ENCODE measurements at regions not wholly inside any gene's neighbourhood (a gene's known extent, or its start where the extent isn't known, plus 50 kb on each side); places are given as distances from the start of the nearest gene placed in this dataset.

- WGBS, 5 donors, result 88 to 96% (median 90%) methylated on average over 5 of the region's 5 CpGs
- Histone ChIP-seq H3K27me3 (replicated peaks in 1 of 7) (no peaks in the 10 kb centered on the region), H3K27ac (no peak overlapping the region), H3K4me1 (no peaks in the 10 kb centered on the region), H3K4me3 (no peak overlapping the region), H3K36me3 (no peaks in the 10 kb centered on the region), H3K9me3 (peaks cover 0 to 13% (median 6%) of the 10 kb centered on the region in 8 donors)
- intact Hi-C loops (cut with DNase I; ENCODE audit: low total_unique reads), result no loop called here
- TF ChIP-seq POLR2A (IDR thresholded peaks at IDR 0.05) (no peak), CTCF (IDR thresholded peaks at IDR 0.05 in 8 of 11, conservative IDR thresholded peaks at IDR 0.05 in 3 of 11) (no peak), POLR2AphosphoS5 (IDR thresholded peaks at IDR 0.05) (no peak)
- no peak for DNase-seq
Measured at GRCh38 chr3:64377942-64378341, 152.7 kb upstream of the PRICKLE2 start.

DNA sequence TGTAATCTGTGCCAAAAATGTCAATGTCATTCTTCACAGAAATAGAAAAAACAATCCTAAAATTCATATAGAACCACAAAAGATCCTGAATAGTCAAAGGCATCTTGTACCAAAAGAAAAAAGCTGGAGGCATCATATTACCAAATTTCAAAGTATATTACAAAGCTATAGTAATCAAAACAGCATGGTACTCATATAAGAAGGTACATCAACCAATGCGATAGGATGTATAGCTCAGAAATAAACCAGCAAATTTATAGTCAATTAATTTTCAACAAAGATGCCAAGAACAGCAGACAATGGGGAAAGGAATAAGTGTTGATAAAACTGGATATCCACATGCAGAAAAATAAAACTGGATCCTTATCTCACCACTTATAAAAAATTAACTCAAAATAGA lies 150.5 kb upstream of the PRICKLE2 start:
- H3K4me1 ChIP-seq, result no peaks in the 10 kb centered on the region
- TF ChIP-seq POLR2AphosphoS5 (IDR thresholded peaks at IDR 0.05) (no peak), POLR2A (IDR thresholded peaks at IDR 0.05) (no peak), CTCF (IDR thresholded peaks at IDR 0.05 in 8 of 11, conservative IDR thresholded peaks at IDR 0.05 in 3 of 11) (no peak)
- no peak overlapping the region for H3K27ac ChIP-seq
- H3K36me3 ChIP-seq, result no peaks in the 10 kb centered on the region
- peaks cover 0 to 13% (median 6%) of the 10 kb centered on the region in 8 donors for H3K9me3 ChIP-seq
- no peaks in the 10 kb centered on the region for H3K27me3 ChIP-seq (replicated peaks in 1 of 7)
- WGBS, 5 donors, result 91 to 100% (median 94%) methylated on average over 1 of the region's 1 CpG
- no peak overlapping the region for H3K4me3 ChIP-seq
- no peak for DNase-seq
- intact Hi-C loops (cut with DNase I; ENCODE audit: low total_unique reads), result no loop called here

- intact Hi-C loops (cut with DNase I; ENCODE audit: low total_unique reads), result no loop called here
- Histone ChIP-seq H3K27ac (no peak overlapping the region), H3K27me3 (replicated peaks in 1 of 7) (peaks cover 0 to 5% (median 0%) of the 10 kb centered on the region in 7 donors), H3K4me3 (no peak overlapping the region), H3K4me1 (no peaks in the 10 kb centered on the region), H3K9me3 (no peaks in the 10 kb centered on the region), H3K36me3 (no peaks in the 10 kb centered on the region)
- no peak for DNase-seq
- no peak for TF ChIP-seq POLR2AphosphoS5 (IDR thresholded peaks at IDR 0.05)
- TF ChIP-seq POLR2A (IDR thresholded peaks at IDR 0.05), result no peak
- no peak for TF ChIP-seq CTCF (IDR thresholded peaks at IDR 0.05 in 8 of 11, conservative IDR thresholded peaks at IDR 0.05 in 3 of 11)
- 88 to 97% (median 90%) methylated on average over 3 of the region's 3 CpGs for WGBS, 5 donors
Measured at GRCh38 chr3:64369390-64369789, 144.1 kb upstream of the PRICKLE2 start.

DNA sequence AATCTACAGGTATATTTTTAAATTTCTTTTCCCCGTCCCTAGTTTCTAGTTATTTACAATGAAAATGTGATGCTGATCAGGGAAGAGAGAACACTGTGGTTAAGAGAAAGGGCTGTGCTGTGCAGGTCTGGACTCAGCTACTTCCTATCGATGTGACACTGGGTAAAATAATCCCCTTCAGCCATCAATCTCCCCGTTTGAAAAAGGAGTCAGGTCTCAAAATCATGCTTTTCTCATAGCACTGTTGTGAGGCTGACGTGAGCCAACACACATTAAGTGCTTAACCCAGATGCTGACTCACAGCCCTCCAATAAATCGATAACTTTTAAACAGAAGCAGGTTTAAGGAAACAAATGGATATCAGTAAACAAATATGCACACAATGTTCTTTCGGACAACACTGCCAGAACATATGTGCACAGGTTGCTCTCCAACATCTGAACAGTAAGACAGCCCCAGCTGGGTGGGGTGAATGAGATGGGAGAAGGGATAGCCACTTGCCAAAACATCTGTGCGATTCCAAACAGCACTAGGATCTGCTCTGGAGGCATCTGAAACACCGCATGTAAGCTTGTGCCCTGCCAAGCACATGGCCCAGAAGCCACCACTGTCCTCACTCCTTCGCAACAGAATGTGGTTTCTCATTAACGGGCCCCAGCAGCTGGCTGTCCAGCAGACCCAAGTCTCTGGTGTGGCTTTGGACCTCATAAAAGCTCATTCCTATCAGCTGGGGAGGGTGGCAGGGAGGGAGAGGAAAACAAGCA lies 143.2 kb upstream of the PRICKLE2 start:
- no peak for DNase-seq
- WGBS, 5 donors, result 77 to 85% (median 78%) methylated on average over 10 of the region's 10 CpGs
- H3K4me1 ChIP-seq, result no peaks in the 10 kb centered on the region
- intact Hi-C loops (cut with DNase I; ENCODE audit: low total_unique reads), result no loop called here
- H3K27ac ChIP-seq, result no peak overlapping the region
- peaks cover 0 to 5% (median 0%) of the 10 kb centered on the region in 7 donors for H3K27me3 ChIP-seq (replicated peaks in 1 of 7)
- H3K9me3 ChIP-seq, result no peaks in the 10 kb centered on the region
- TF ChIP-seq CTCF (IDR thresholded peaks at IDR 0.05 in 8 of 11, conservative IDR thresholded peaks at IDR 0.05 in 3 of 11) (no peak), POLR2A (IDR thresholded peaks at IDR 0.05) (no peak), POLR2AphosphoS5 (IDR thresholded peaks at IDR 0.05) (no peak)
- no peaks in the 10 kb centered on the region for H3K36me3 ChIP-seq
- no peak overlapping the region for H3K4me3 ChIP-seq

Data from spleen (tissue), 11 donors.